Retinal pigment epithelial cell (primary cell): ENCODE measurements at regions not wholly inside any gene's neighbourhood (a gene's known extent, or its start where the extent isn't known, plus 50 kb on each side); places are given as distances from the start of the nearest gene placed in this dataset.

Experiments used
- DNase-seq: peaks from one replicate; pipeline ENCODE4 v3.0.0-alpha.2; 2010; ENCODE audit warnings: low read depth
- H3K4me3 ChIP-seq: 2 replicates; pipeline ENCODE4 v1.5.1; 2011; ENCODE audit warnings: mild to moderate bottlenecking, low read length, control low read depth, moderate library complexity
- CTCF ChIP-seq: conservative IDR thresholded peaks from 2 replicates; pipeline ENCODE4 v1.5.1; 2011; ENCODE audit warnings: low read depth, low read length, control low read depth, inconsistent platforms

- no peak overlapping the region for H3K4me3 ChIP-seq
- no peak for TF ChIP-seq CTCF
- no peak for DNase-seq
These were observed 865.4 kb upstream of the MBL2 start for GRCh38 chr10:53638006-53638405.

GRCh38 chr10:53624722-53625121, 852.1 kb upstream of the MBL2 start:
- no peak for DNase-seq
- no peak for TF ChIP-seq CTCF
- no peak overlapping the region for H3K4me3 ChIP-seq

GRCh38 chr10:53622201-53622600, 849.6 kb upstream of the MBL2 start:
- H3K4me3 ChIP-seq: no peak overlapping the region
- no peak for TF ChIP-seq CTCF
- DNase-seq: no peak

GRCh38 chr10:53619671-53620070, 847.1 kb upstream of the MBL2 start:
- TF ChIP-seq CTCF: no peak
- no peak for DNase-seq
- H3K4me3 ChIP-seq: no peak overlapping the region

- no peak for DNase-seq
- H3K4me3 ChIP-seq: no peak overlapping the region
- TF ChIP-seq CTCF: no peak
These were observed 835.1 kb upstream of the MBL2 start for GRCh38 chr10:53607691-53608090.

- DNase-seq: peak; percentile 9
- no peak overlapping the region for H3K4me3 ChIP-seq
- no peak for TF ChIP-seq CTCF
These were observed 834.4 kb upstream of the MBL2 start for GRCh38 chr10:53606981-53607380.

GRCh38 chr10:53601260-53601875, 828.8 kb upstream of the MBL2 start:
- H3K4me3 ChIP-seq: no peak overlapping the region
- peak; percentile 10 for DNase-seq
- TF ChIP-seq CTCF: peak; percentile 86
